ENCODE measurements at regions not wholly inside any gene's neighbourhood (a gene's known extent, or its start where the extent isn't known, plus 50 kb on each side); places are given as distances from the start of the nearest gene placed in this dataset.
"Not testable (repeated sequence)": the region's sequence is repeated elsewhere in the genome, so short reads cannot be mapped to it uniquely, and the experiment has no call there.

GRCh38 chr2:215889240-215889969 lies 123.9 kb downstream of the MREG start:
- DNase-seq: not testable (repeated sequence)

GRCh38 chr2:215888680-215889079 lies 124.7 kb downstream of the MREG start:
- peak; percentile 40 for DNase-seq

- DNase-seq: no peak
These were observed 126.0 kb downstream of the MREG start for GRCh38 chr2:215887303-215887702.

- DNase-seq: no peak
These were observed 127.3 kb downstream of the MREG start for GRCh38 chr2:215886022-215886421.

GRCh38 chr2:215885536-215885935 lies 127.8 kb downstream of the MREG start:
- no peak for DNase-seq

- DNase-seq: no peak
These were observed 128.8 kb downstream of the MREG start for GRCh38 chr2:215884451-215885087.

- no peak for DNase-seq
These were observed 129.6 kb downstream of the MREG start for GRCh38 chr2:215883799-215884198.

- DNase-seq: no peak
These were observed 130.7 kb downstream of the MREG start for GRCh38 chr2:215882689-215883088.

- no peak for DNase-seq
These were observed 131.8 kb downstream of the MREG start for GRCh38 chr2:215881582-215881981.

GRCh38 chr2:215880970-215881369 lies 132.4 kb downstream of the MREG start:
- DNase-seq: no peak

GRCh38 chr2:215879977-215880940 lies 133.1 kb downstream of the MREG start:
- DNase-seq: no peak

- no peak for DNase-seq
These were observed 134.0 kb downstream of the MREG start for GRCh38 chr2:215879331-215879730.

GRCh38 chr2:215878476-215879063 lies 134.8 kb downstream of the MREG start:
- no peak for DNase-seq

- DNase-seq: no peak
These were observed 136.5 kb downstream of the MREG start for GRCh38 chr2:215876937-215877238.

GRCh38 chr2:215876139-215876936 lies 137.0 kb downstream of the MREG start:
- no peak for DNase-seq

- DNase-seq: no peak
These were observed 138.9 kb downstream of the MREG start for GRCh38 chr2:215874418-215874817.

- peak; percentile 27 for DNase-seq
These were observed 142.4 kb downstream of the MREG start for GRCh38 chr2:215870986-215871385.

- DNase-seq: no peak
These were observed 143.3 kb downstream of the MREG start for GRCh38 chr2:215870088-215870490.

GRCh38 chr2:215868846-215869543 lies 144.4 kb downstream of the MREG start:
- peak; percentile 32 for DNase-seq

GRCh38 chr2:215866606-215867005 lies 146.7 kb downstream of the MREG start:
- no peak for DNase-seq

- DNase-seq: no peak
These were observed 149.7 kb downstream of the MREG start for GRCh38 chr2:215863687-215864086.

GRCh38 chr2:215862351-215862771 lies 151.0 kb downstream of the MREG start:
- no peak for DNase-seq
